DND-41 (cell line): ENCODE measurements at regions not wholly inside any gene's neighbourhood (a gene's known extent, or its start where the extent isn't known, plus 50 kb on each side); places are given as distances from the start of the nearest gene placed in this dataset.

Experiments
- ATAC-seq: fragments of 200-7000 bp; cut with Tn5 transposase; 3 replicates; pipeline ENCODE4 v1.9.1; 2021; ENCODE audit warnings: low read depth; ENCODE audit not compliant: insufficient read depth
- DNase-seq: peaks from one replicate; pipeline ENCODE4 v3.0.0-alpha.2; 2020
- H2AFZ ChIP-seq: 2 replicates; pipeline ENCODE4 v1.6.0; 2012; ENCODE audit warnings: low read depth, low read length
- H3K27ac ChIP-seq: 2 replicates; pipeline ENCODE4 v1.5.1; 2012; ENCODE audit warnings: low read length, inconsistent platforms
- H3K27me3 ChIP-seq: fragments of 200-600 bp; sonication (generic); 2 replicates; pipeline ENCODE4 v1.6.0; 2012; ENCODE audit warnings: low read length, mild to moderate bottlenecking, inconsistent platforms; ENCODE audit not compliant: insufficient read depth, poor library complexity
- H3K36me3 ChIP-seq: 2 replicates; pipeline ENCODE4 v1.5.1; 2012; ENCODE audit warnings: low read length, inconsistent platforms; ENCODE audit not compliant: insufficient read depth
- H3K4me1 ChIP-seq: 2 replicates; pipeline ENCODE4 v1.5.1; 2012; ENCODE audit warnings: mild to moderate bottlenecking, low read length; ENCODE audit not compliant: insufficient read depth
- H3K4me2 ChIP-seq: 2 replicates; pipeline ENCODE4 v1.6.0; 2012; ENCODE audit warnings: mild to moderate bottlenecking, moderate library complexity, low read length, inconsistent platforms; ENCODE audit not compliant: insufficient read depth
- H3K4me3 ChIP-seq, 2 experiments: fragments of 200-600 bp in 1 of 2; shearing (Covaris generic) in 1 of 2; 2 replicates each; pipeline ENCODE4 v1.5.1; 2012 to 2016; ENCODE audit warnings: inconsistent platforms in 2 of 2, low read length in 2 of 2, mild to moderate bottlenecking in 2 of 2, low read depth in 1 of 2, moderate library complexity in 1 of 2
- H3K79me2 ChIP-seq: 2 replicates; pipeline ENCODE4 v1.6.0; 2012; ENCODE audit warnings: low read length, inconsistent platforms; ENCODE audit not compliant: insufficient read depth
- H3K9ac ChIP-seq: 2 replicates; pipeline ENCODE4 v1.6.0; 2012; ENCODE audit warnings: low read depth, mild to moderate bottlenecking, inconsistent platforms, low read length, moderate library complexity
- H3K9me3 ChIP-seq: 2 replicates; pipeline ENCODE4 v1.5.1; 2012; ENCODE audit warnings: low read length, moderate library complexity, mild to moderate bottlenecking, inconsistent platforms; ENCODE audit not compliant: insufficient read depth, severe bottlenecking
- H4K20me1 ChIP-seq: 2 replicates; pipeline ENCODE4 v1.6.0; 2012; ENCODE audit warnings: low read length; ENCODE audit not compliant: insufficient read depth
- CTCF ChIP-seq: IDR thresholded peaks from 2 replicates; pipeline ENCODE4 v1.5.1; 2012; ENCODE audit warnings: borderline replicate concordance, low read length, moderate library complexity, mild to moderate bottlenecking; ENCODE audit not compliant: poor library complexity, severe bottlenecking; ENCODE audit errors: extremely low read depth
- EZH2 ChIP-seq: IDR thresholded peaks from 3 replicates; pipeline ENCODE4 v1.6.1; 2012; ENCODE audit warnings: borderline replicate concordance, low read depth, mild to moderate bottlenecking, moderate library complexity, low read length, inconsistent platforms; ENCODE audit not compliant: severe bottlenecking

GRCh38 chr13:47112205-47112902 is 215.5 kb upstream of the HTR2A start:
- H2AFZ ChIP-seq: no peak overlapping the region
- H3K4me3 ChIP-seq: no peak overlapping the region
- H3K36me3 ChIP-seq: no peaks in the 10 kb centered on the region
- TF ChIP-seq CTCF (no peak), EZH2 (no peak)
- no peak for DNase-seq
- H3K79me2 ChIP-seq: no peaks in the 10 kb centered on the region
- H3K9me3 ChIP-seq: no peaks in the 10 kb centered on the region
- no peak overlapping the region for H3K4me2 ChIP-seq
- peaks cover 8% of the 10 kb centered on the region for H3K27me3 ChIP-seq
- no peaks in the 10 kb centered on the region for H3K4me1 ChIP-seq
- ATAC-seq: no peak
- no peak overlapping the region for H3K27ac ChIP-seq
- no peak overlapping the region for H3K9ac ChIP-seq
- no peaks in the 10 kb centered on the region for H4K20me1 ChIP-seq

- H3K9ac ChIP-seq: no peak overlapping the region
- H3K27me3 ChIP-seq: peaks cover 8% of the 10 kb centered on the region
- no peak overlapping the region for H3K27ac ChIP-seq
- H3K9me3 ChIP-seq: no peaks in the 10 kb centered on the region
- H3K4me1 ChIP-seq: no peaks in the 10 kb centered on the region
- DNase-seq (no peak), ATAC-seq (no peak)
- H3K4me3 ChIP-seq: no peak overlapping the region
- no peak overlapping the region for H2AFZ ChIP-seq
- no peaks in the 10 kb centered on the region for H3K36me3 ChIP-seq
- no peak overlapping the region for H3K4me2 ChIP-seq
- H4K20me1 ChIP-seq: no peaks in the 10 kb centered on the region
- TF ChIP-seq EZH2 (no peak), CTCF (no peak)
- H3K79me2 ChIP-seq: no peaks in the 10 kb centered on the region
Observed at GRCh38 chr13:47111499-47111898, 214.6 kb upstream of the HTR2A start.

- H3K79me2 ChIP-seq: no peaks in the 10 kb centered on the region
- TF ChIP-seq CTCF (no peak), EZH2 (no peak)
- H3K9ac ChIP-seq: no peak overlapping the region
- H3K4me2 ChIP-seq: no peak overlapping the region
- H2AFZ ChIP-seq: no peak overlapping the region
- DNase-seq (no peak), ATAC-seq (no peak)
- H3K27ac ChIP-seq: no peak overlapping the region
- H4K20me1 ChIP-seq: no peaks in the 10 kb centered on the region
- no peak overlapping the region for H3K4me3 ChIP-seq
- no peaks in the 10 kb centered on the region for H3K9me3 ChIP-seq
- H3K36me3 ChIP-seq: no peaks in the 10 kb centered on the region
- H3K27me3 ChIP-seq: peaks cover 8% of the 10 kb centered on the region
- no peaks in the 10 kb centered on the region for H3K4me1 ChIP-seq
Observed at GRCh38 chr13:47110833-47111240, 214.0 kb upstream of the HTR2A start.

GRCh38 chr13:47110141-47110540 is 213.3 kb upstream of the HTR2A start:
- no peak overlapping the region for H2AFZ ChIP-seq
- no peak overlapping the region for H3K4me2 ChIP-seq
- ATAC-seq (no peak), DNase-seq (no peak)
- H3K4me3 ChIP-seq: no peak overlapping the region
- no peak overlapping the region for H3K9ac ChIP-seq
- no peaks in the 10 kb centered on the region for H3K4me1 ChIP-seq
- TF ChIP-seq EZH2: no peak
- TF ChIP-seq CTCF: no peak
- no peaks in the 10 kb centered on the region for H3K9me3 ChIP-seq
- peaks cover 8% of the 10 kb centered on the region for H3K27me3 ChIP-seq
- H3K79me2 ChIP-seq: no peaks in the 10 kb centered on the region
- no peaks in the 10 kb centered on the region for H3K36me3 ChIP-seq
- no peaks in the 10 kb centered on the region for H4K20me1 ChIP-seq
- no peak overlapping the region for H3K27ac ChIP-seq
